Stomach (tissue), 8 donors: ENCODE measurements at regions not wholly inside any gene's neighbourhood (a gene's known extent, or its start where the extent isn't known, plus 50 kb on each side); places are given as distances from the start of the nearest gene placed in this dataset.
"Not testable (repeated sequence)": the region's sequence is repeated elsewhere in the genome, so short reads cannot be mapped to it uniquely, and the experiment has no call there.

Experiments used
- DNase-seq, 2 donors: peaks; one replicate each; pipeline versions ENCODE4 v3.0.0 to v3.0.0-alpha.2; 2013 to 2019
- H3K27ac ChIP-seq, 5 donors: fragments of 200-600 bp in 4 of 5; sonication (generic) in 4 of 5; one replicate each; pipeline ENCODE4 v1.5.1; 2013 to 2019; ENCODE audit warnings: mild to moderate bottlenecking in 1 of 5, moderate library complexity in 1 of 5
- H3K27me3 ChIP-seq, 3 donors: fragments of 200-600 bp; sonication (generic); one replicate each; pipeline ENCODE4 v1.5.1; 2017 to 2019; ENCODE audit warnings: mixed run types in 1 of 3
- H3K36me3 ChIP-seq, 4 donors: fragments of 200-600 bp; sonication (generic); 1 replicate in 3 of 4; 2 replicates in 1 of 4; pipeline ENCODE4 v1.5.1; 2016 to 2019
- H3K4me1 ChIP-seq, 4 donors: fragments of 200-600 bp; sonication (generic); one replicate each; pipeline ENCODE4 v1.5.1; 2016 to 2019
- H3K4me3 ChIP-seq, 4 donors: fragments of 200-600 bp; sonication (generic) in 3 of 4; one replicate each; pipeline ENCODE4 v1.5.1; 2016 to 2019; ENCODE audit warnings: mild to moderate bottlenecking in 1 of 4
- H3K9me3 ChIP-seq, 4 donors: fragments of 200-600 bp; sonication (generic); one replicate each; pipeline ENCODE4 v1.5.1; 2016 to 2019
- EP300 ChIP-seq: sonication (generic); formaldehyde crosslinking; IDR thresholded peaks from one replicate; pipeline ENCODE4 v1.6.1; 2017; ENCODE audit warnings: antibody characterized with exemption
- POLR2A ChIP-seq, 4 donors: fragments of 450-650 bp; IDR thresholded peaks; one replicate each; pipeline ENCODE4 v1.6.1; 2016; ENCODE audit warnings: antibody characterized with exemption in 4 of 4, control low read depth in 2 of 4, mild to moderate bottlenecking in 1 of 4, moderate library complexity in 1 of 4
- POLR2AphosphoS5 ChIP-seq, 3 donors: sonication (generic); formaldehyde crosslinking; IDR thresholded peaks; one replicate each; pipeline ENCODE4 v1.6.1; 2016; ENCODE audit warnings: antibody characterized with exemption in 3 of 3
- WGBS, 5 donors: extraction: QIAGEN DNeasy Blood & Tissue Kit in 3 of 5; methylation state at CpG; one replicate each; pipeline versions ENCODE4 v1.1.5 to v1.1.7; 2013 to 2018; 5-methylcytosine and 5-hydroxymethylcytosine counted together
- intact Hi-C: fragments of 100-400 bp; cut with DNase I; formaldehyde crosslinking; loops from one replicate; pipeline ENCODE4 v1.15.1; 2023; ENCODE audit warnings: low total_unique reads
- TF ChIP-seq, protein P1 (sequence below), 7 experiments: fragments of 450-650 bp in 4 of 7; fragments of 200-600 bp in 3 of 7; sonication (generic) in 3 of 7; IDR thresholded peaks; one replicate each; pipeline ENCODE4 v1.5.1; 2016 to 2019; ENCODE audit warnings: antibody characterized with exemption in 7 of 7, control low read depth in 2 of 7, mild to moderate bottlenecking in 1 of 7
- donor health status: healthy with polysubstance abuse.
- donor health status: Bipolar disorder and iron deficiency.
- donor health status: healthy.

DNA sequence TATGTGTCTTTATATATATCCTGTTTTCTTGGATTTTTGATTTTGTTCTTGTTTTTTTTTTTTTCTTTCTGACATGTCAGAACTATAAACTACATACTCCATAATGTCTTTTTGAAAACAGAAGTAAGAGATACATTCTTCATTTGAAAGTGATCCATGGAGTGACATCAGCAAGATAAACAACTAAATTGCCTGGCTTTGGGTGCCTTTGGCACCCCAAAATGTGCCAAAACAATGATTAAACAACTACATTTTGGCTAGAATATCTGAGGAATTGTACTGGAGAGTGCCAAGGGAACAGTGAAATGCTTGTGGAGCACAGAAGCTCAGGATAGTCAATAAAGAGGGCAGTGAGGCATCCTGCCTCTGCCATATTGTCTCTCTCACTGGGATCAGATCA is 766.1 kb upstream of the ANO3 start:
- no peaks in the 10 kb centered on the region for H3K9me3 ChIP-seq
- intact Hi-C loops, result no loop called here
- no peaks in the 10 kb centered on the region for H3K4me1 ChIP-seq
- H3K27ac ChIP-seq, result no peak overlapping the region
- TF ChIP-seq EP300, result no peak
- TF ChIP-seq POLR2AphosphoS5 (IDR thresholded peaks at IDR 0.05), result no peak
- TF ChIP-seq, protein P1, sequence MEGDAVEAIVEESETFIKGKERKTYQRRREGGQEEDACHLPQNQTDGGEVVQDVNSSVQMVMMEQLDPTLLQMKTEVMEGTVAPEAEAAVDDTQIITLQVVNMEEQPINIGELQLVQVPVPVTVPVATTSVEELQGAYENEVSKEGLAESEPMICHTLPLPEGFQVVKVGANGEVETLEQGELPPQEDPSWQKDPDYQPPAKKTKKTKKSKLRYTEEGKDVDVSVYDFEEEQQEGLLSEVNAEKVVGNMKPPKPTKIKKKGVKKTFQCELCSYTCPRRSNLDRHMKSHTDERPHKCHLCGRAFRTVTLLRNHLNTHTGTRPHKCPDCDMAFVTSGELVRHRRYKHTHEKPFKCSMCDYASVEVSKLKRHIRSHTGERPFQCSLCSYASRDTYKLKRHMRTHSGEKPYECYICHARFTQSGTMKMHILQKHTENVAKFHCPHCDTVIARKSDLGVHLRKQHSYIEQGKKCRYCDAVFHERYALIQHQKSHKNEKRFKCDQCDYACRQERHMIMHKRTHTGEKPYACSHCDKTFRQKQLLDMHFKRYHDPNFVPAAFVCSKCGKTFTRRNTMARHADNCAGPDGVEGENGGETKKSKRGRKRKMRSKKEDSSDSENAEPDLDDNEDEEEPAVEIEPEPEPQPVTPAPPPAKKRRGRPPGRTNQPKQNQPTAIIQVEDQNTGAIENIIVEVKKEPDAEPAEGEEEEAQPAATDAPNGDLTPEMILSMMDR (IDR thresholded peaks at IDR 0.05), result no peak
- TF ChIP-seq POLR2A (IDR thresholded peaks at IDR 0.05), result no peak
- H3K27me3 ChIP-seq, result no peaks in the 10 kb centered on the region
- no peak for DNase-seq
- H3K4me3 ChIP-seq, result no peak overlapping the region
- no peaks in the 10 kb centered on the region for H3K36me3 ChIP-seq

DNA sequence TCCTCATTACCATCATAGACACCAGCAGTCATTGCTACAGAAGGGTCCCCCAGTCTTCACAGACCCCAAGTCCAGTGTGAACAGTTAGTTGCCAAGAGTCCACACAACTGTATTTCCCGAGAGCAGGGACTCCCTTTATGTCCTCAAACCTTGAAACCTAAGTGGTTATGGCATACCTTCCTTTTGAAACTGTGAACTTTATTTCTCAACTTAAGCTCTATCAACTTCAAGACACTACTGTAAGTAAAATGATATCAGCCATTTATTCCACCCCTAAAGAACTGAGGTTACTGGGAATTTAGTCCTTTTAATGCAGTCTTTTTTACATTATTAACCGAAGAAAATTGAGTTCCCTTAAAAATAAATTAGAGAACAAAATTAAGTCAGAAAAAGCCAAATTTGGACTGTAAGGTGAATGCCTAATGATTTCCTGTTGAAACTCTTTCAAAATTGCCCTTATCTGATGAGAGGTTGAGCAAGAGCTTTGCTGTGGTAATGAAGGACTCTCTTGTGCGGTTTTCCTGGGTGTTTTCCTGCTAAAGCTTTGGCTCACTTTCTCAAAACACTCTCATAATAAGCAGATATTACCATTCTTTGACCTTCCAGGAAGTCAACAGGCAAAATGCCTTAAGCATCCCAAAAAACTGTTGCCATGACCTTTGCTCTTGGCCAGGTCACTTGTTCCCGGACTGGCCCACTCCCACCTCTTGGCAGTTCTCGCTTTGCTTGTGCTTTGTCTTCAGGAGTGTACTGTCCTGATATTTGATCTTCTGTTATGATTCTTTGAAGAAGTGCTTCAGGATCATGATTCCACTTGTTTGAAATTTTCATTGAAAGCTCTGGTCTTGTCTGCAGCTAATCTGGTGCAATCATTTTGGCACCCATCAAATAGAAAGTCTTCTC is 765.4 kb upstream of the ANO3 start:
- no peak for TF ChIP-seq POLR2AphosphoS5 (IDR thresholded peaks at IDR 0.05)
- TF ChIP-seq, protein P1 (IDR thresholded peaks at IDR 0.05), result no peak
- TF ChIP-seq EP300, result no peak
- TF ChIP-seq POLR2A (IDR thresholded peaks at IDR 0.05), result no peak
- intact Hi-C loops, result no loop called here
- 72 to 77% (median 76%) methylated on average over 5 of the region's 5 CpGs for WGBS, 5 donors
- Histone ChIP-seq H3K27me3 (no peaks in the 10 kb centered on the region), H3K4me3 (no peak overlapping the region), H3K4me1 (no peaks in the 10 kb centered on the region), H3K9me3 (no peaks in the 10 kb centered on the region), H3K27ac (no peak overlapping the region), H3K36me3 (no peaks in the 10 kb centered on the region)
- no peak for DNase-seq

DNA sequence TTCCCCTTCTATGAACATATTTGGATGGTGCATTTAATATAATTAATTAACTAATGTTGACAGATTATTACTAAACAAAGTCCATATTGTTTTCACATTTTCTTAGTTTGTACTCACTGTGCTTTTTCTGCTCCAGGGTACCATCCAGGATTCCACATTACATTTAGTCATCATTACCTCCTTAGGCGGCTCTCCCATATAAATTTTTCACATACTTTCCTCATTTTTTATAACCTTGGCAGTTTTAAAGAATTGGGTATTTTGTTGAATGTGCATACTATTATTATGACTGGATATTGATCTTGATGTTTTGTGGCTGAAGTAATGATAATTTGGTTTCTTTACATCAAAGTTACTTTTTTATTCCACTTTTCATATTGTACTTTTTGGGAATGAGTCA is 755.6 kb upstream of the ANO3 start:
- DNase-seq, result no peak
- Histone ChIP-seq H3K27me3 (no peaks in the 10 kb centered on the region), H3K27ac (no peak overlapping the region), H3K4me1 (no peaks in the 10 kb centered on the region), H3K4me3 (no peak overlapping the region), H3K36me3 (no peaks in the 10 kb centered on the region), H3K9me3 (no peaks in the 10 kb centered on the region)
- no peak for TF ChIP-seq POLR2A (IDR thresholded peaks at IDR 0.05)
- TF ChIP-seq, protein P1 (IDR thresholded peaks at IDR 0.05), result no peak
- no peak for TF ChIP-seq EP300
- TF ChIP-seq POLR2AphosphoS5 (IDR thresholded peaks at IDR 0.05), result no peak
- intact Hi-C loops, result no loop called here
- 69 to 100% (median 89%) methylated on average over 1 of the region's 1 CpG for WGBS, 5 donors

DNA sequence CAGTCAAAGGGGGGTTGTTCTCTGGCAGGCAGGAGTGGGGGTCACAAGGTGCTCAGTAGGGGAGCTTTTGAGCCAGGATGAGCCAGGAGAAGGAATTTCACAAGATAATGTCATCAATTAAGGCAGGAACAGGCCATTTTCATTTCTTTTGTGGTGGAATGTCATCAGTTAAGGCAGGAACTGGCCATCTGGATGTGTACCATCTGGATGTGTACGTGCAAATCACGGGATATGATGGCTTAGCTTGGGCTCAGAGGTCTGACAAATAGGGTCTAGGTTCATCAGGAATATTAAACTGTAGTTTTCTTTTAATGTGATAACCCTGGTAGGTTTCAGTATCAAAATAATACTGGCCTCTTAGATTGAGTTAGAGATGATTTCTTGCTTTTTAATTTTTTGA is 752.4 kb upstream of the ANO3 start:
- H3K27ac ChIP-seq, H3K4me3 ChIP-seq, H3K27me3 ChIP-seq, H3K36me3 ChIP-seq, H3K4me1 ChIP-seq, intact Hi-C loops, H3K9me3 ChIP-seq, DNase-seq: not testable (repeated sequence)
- 21 to 44% (median 33%) methylated on average over 2 of the region's 2 CpGs for WGBS, 5 donors

DNA sequence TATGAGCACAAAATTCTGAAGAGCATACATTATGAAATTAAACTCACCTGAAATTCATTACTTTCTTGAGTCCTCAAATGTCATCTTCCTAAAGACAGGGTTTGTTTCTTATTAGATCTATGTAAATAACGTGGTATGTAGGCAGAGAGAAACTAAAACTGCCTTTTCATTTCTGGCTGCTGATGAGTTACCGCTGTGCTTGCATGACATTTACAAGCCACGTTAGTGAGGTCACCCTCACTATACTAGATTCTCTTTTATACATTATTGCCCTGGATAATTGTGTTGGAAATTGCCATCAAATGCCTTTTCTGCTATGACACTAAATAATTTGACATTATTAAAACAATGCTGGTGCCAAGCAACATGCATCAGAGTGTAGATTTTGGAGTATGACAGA is 748.3 kb upstream of the ANO3 start:
- H3K27ac ChIP-seq, result no peak overlapping the region
- no peak for TF ChIP-seq POLR2A (IDR thresholded peaks at IDR 0.05)
- TF ChIP-seq POLR2AphosphoS5 (IDR thresholded peaks at IDR 0.05), result no peak
- no peak for TF ChIP-seq EP300
- TF ChIP-seq, protein P1 (IDR thresholded peaks at IDR 0.05), result no peak
- H3K4me1 ChIP-seq, result no peaks in the 10 kb centered on the region
- no peaks in the 10 kb centered on the region for H3K36me3 ChIP-seq
- DNase-seq, result no peak
- intact Hi-C loops, result no loop called here
- no peaks in the 10 kb centered on the region for H3K9me3 ChIP-seq
- WGBS, 5 donors, result 68 to 78% (median 68%) methylated on average over 3 of the region's 3 CpGs
- H3K4me3 ChIP-seq, result no peak overlapping the region
- no peaks in the 10 kb centered on the region for H3K27me3 ChIP-seq
